H9 (cell line): ENCODE measurements at regions not wholly inside any gene's neighbourhood (a gene's known extent, or its start where the extent isn't known, plus 50 kb on each side); places are given as distances from the start of the nearest gene placed in this dataset.

Experiments used
- DNase-seq: peaks from one replicate; pipeline ENCODE4 v3.0.0-alpha.2; 2017
- H2AFZ ChIP-seq: one replicate; pipeline ENCODE4 v1.6.1; 2013; ENCODE audit warnings: mild to moderate bottlenecking, low read length, control low read depth, moderate library complexity
- H2AK5ac ChIP-seq: 2 replicates; pipeline ENCODE4 v1.6.1; 2013; ENCODE audit warnings: low read length, control low read depth, mixed read lengths; ENCODE audit not compliant: insufficient read length
- H2BK120ac ChIP-seq: one replicate; pipeline ENCODE4 v1.6.1; 2013; ENCODE audit warnings: low read depth, mild to moderate bottlenecking, low read length, control low read depth, inconsistent platforms; ENCODE audit not compliant: poor library complexity, severe bottlenecking
- H2BK12ac ChIP-seq: 2 replicates; pipeline ENCODE4 v1.6.1; 2013; ENCODE audit warnings: low read length, control low read depth, mixed read lengths, low read depth; ENCODE audit not compliant: insufficient read length
- H2BK15ac ChIP-seq: 2 replicates; pipeline ENCODE4 v1.6.1; 2013; ENCODE audit warnings: low read depth, low read length, control low read depth
- H2BK20ac ChIP-seq: one replicate; pipeline ENCODE4 v1.6.1; 2013; ENCODE audit warnings: low read depth, mild to moderate bottlenecking, low read length, control low read depth, inconsistent platforms; ENCODE audit not compliant: poor library complexity, severe bottlenecking
- H2BK5ac ChIP-seq: 2 replicates; pipeline ENCODE4 v1.6.1; 2013; ENCODE audit warnings: low read length, control low read depth, mixed read lengths; ENCODE audit not compliant: insufficient read length
- H3K14ac ChIP-seq: 2 replicates; pipeline ENCODE4 v1.6.1; 2013; ENCODE audit warnings: low read length, control low read depth; ENCODE audit not compliant: insufficient read depth
- H3K18ac ChIP-seq: 2 replicates; pipeline ENCODE4 v1.6.1; 2013; ENCODE audit warnings: low read depth, mild to moderate bottlenecking, mixed read lengths, low read length, control low read depth; ENCODE audit not compliant: insufficient read length
- H3K23ac ChIP-seq: 2 replicates; pipeline ENCODE4 v1.6.1; 2013; ENCODE audit warnings: low read length, control low read depth, mixed read lengths, low read depth; ENCODE audit not compliant: insufficient read length
- H3K23me2 ChIP-seq: 2 replicates; pipeline ENCODE4 v1.6.1; 2013; ENCODE audit warnings: low read depth, mild to moderate bottlenecking, mixed read lengths, low read length, control low read depth; ENCODE audit not compliant: insufficient read length, poor library complexity, severe bottlenecking
- H3K27ac ChIP-seq: 2 replicates; pipeline ENCODE4 v1.5.1; 2013; ENCODE audit warnings: low read length, control low read depth, mixed read lengths, low read depth; ENCODE audit not compliant: insufficient read length
- H3K27me3 ChIP-seq: 2 replicates; pipeline ENCODE4 v1.6.1; 2013; ENCODE audit warnings: low read length, control low read depth, inconsistent platforms; ENCODE audit not compliant: insufficient read depth
- H3K4ac ChIP-seq: 2 replicates; pipeline ENCODE4 v1.6.1; 2013; ENCODE audit warnings: low read depth, mild to moderate bottlenecking, control low read depth, inconsistent platforms, low read length, moderate library complexity
- H3K4me1 ChIP-seq: 2 replicates; pipeline ENCODE4 v1.6.1; 2013; ENCODE audit warnings: low read length, control low read depth, inconsistent platforms; ENCODE audit not compliant: insufficient read depth
- H3K4me2 ChIP-seq: 2 replicates; pipeline ENCODE4 v1.6.1; 2013; ENCODE audit warnings: low read length, control low read depth, mixed read lengths; ENCODE audit not compliant: insufficient read length, insufficient read depth
- H3K56ac ChIP-seq: 2 replicates; pipeline ENCODE4 v1.6.1; 2013; ENCODE audit warnings: low read depth, mild to moderate bottlenecking, mixed read lengths, low read length, control low read depth; ENCODE audit not compliant: insufficient read length
- H3K79me1 ChIP-seq: 2 replicates; pipeline ENCODE4 v1.6.1; 2013; ENCODE audit warnings: low read depth, mild to moderate bottlenecking, moderate library complexity, low read length, control low read depth, inconsistent platforms; ENCODE audit not compliant: insufficient read depth, poor library complexity, severe bottlenecking
- H3K79me2 ChIP-seq: 2 replicates; pipeline ENCODE4 v1.6.1; 2013; ENCODE audit warnings: low read length, control low read depth, inconsistent platforms; ENCODE audit not compliant: insufficient read depth
- H3K9ac ChIP-seq: 2 replicates; pipeline ENCODE4 v1.6.1; 2013; ENCODE audit warnings: low read length, control low read depth, mixed read lengths; ENCODE audit not compliant: insufficient read length; ENCODE audit errors: extremely low read depth
- H3K9me3 ChIP-seq: one replicate; pipeline ENCODE4 v1.6.1; 2013; ENCODE audit warnings: low read depth, low read length, inconsistent platforms; ENCODE audit not compliant: control insufficient read depth
- H3T11ph ChIP-seq: one replicate; pipeline ENCODE4 v1.6.1; 2013; ENCODE audit warnings: mild to moderate bottlenecking, low read length, control low read depth, inconsistent platforms
- H4K20me1 ChIP-seq: one replicate; pipeline ENCODE4 v1.6.1; 2013; ENCODE audit not compliant: control insufficient read depth, insufficient read length, insufficient read depth
- H4K5ac ChIP-seq: 2 replicates; pipeline ENCODE4 v1.6.1; 2013; ENCODE audit warnings: low read depth, mild to moderate bottlenecking, mixed read lengths, low read length, control low read depth; ENCODE audit not compliant: insufficient read length
- H4K8ac ChIP-seq: replicated peaks from 2 replicates; pipeline ENCODE4 v1.6.1; 2013; ENCODE audit warnings: low read length, control low read depth, mixed read lengths, low read depth; ENCODE audit not compliant: insufficient read length
- H4K91ac ChIP-seq: 2 replicates; pipeline ENCODE4 v1.6.1; 2013; ENCODE audit warnings: low read depth, mild to moderate bottlenecking, moderate library complexity, mixed read lengths, low read length, control low read depth; ENCODE audit not compliant: insufficient read length
- H3K27ac Mint-ChIP-seq, 3 experiments: 2 replicates in 2 of 3; 3 replicates in 1 of 3; pipeline ENCODE4 v1.8.0; 2020 to 2021; ENCODE audit warnings: mixed read lengths in 3 of 3, mild to moderate bottlenecking in 1 of 3, moderate library complexity in 1 of 3
- H3K27me3 Mint-ChIP-seq: 2 replicates; pipeline ENCODE4 v1.8.0; 2021; ENCODE audit warnings: low read depth, mild to moderate bottlenecking, moderate library complexity, mixed read lengths
- H3K36me3 Mint-ChIP-seq, 3 experiments: 2 replicates in 2 of 3; 3 replicates in 1 of 3; pipeline ENCODE4 v1.8.0; 2020 to 2021; ENCODE audit warnings: low read depth in 3 of 3, mixed read lengths in 3 of 3; ENCODE audit not compliant: insufficient read depth in 1 of 3
- H3K4me1 Mint-ChIP-seq, 2 experiments: 2 replicates each; pipeline ENCODE4 v1.8.0; 2020; ENCODE audit warnings: mixed read lengths in 2 of 2
- H3K4me3 Mint-ChIP-seq, 2 experiments: 2 replicates in 1 of 2; 3 replicates in 1 of 2; pipeline ENCODE4 v1.8.0; 2020 to 2021; ENCODE audit warnings: mild to moderate bottlenecking in 2 of 2, mixed read lengths in 2 of 2, moderate library complexity in 1 of 2
- H3K9me3 Mint-ChIP-seq, 2 experiments: 2 replicates in 1 of 2; 3 replicates in 1 of 2; pipeline ENCODE4 v1.8.0; 2020; ENCODE audit warnings: mild to moderate bottlenecking in 2 of 2, mixed read lengths in 2 of 2, moderate library complexity in 1 of 2
- CTCF ChIP-seq: fragments of 200-600 bp; sonication (generic); conservative IDR thresholded peaks from 3 replicates; pipeline ENCODE4 v1.8.0; 2021; ENCODE audit warnings: antibody characterized with exemption, mild to moderate bottlenecking
- WGBS: extraction: QIAGEN DNeasy Blood & Tissue Kit; methylation state at CpG from one replicate; pipeline ENCODE4 v1.1.7; 2013; ENCODE audit warnings: missing lambda C conversion rate, low lambda C conversion rate, mixed read lengths; ENCODE audit not compliant: insufficient read length; ENCODE audit errors: extremely low coverage; 5-methylcytosine and 5-hydroxymethylcytosine counted together

- Histone ChIP-seq H3K79me2 (no peaks in the 10 kb centered on the region), H3K27me3 (no peaks in the 10 kb centered on the region), H3K79me1 (no peaks in the 10 kb centered on the region), H2BK15ac (no peak overlapping the region), H2BK120ac (no peak overlapping the region), H4K8ac (no peak overlapping the region), H2AFZ (no peak overlapping the region), H3K4ac (no peak overlapping the region), H3K9me3 (no peaks in the 10 kb centered on the region), H4K5ac (no peak overlapping the region), H4K91ac (no peak overlapping the region), H3K14ac (no peak overlapping the region), H2BK20ac (no peak overlapping the region), H2BK12ac (no peak overlapping the region), H3K9ac (no peak overlapping the region), H3K18ac (no peak overlapping the region), H3K23ac (no peak overlapping the region), H2AK5ac (no peak overlapping the region), H2BK5ac (no peak overlapping the region), H3K27ac (no peak overlapping the region), H4K20me1 (no peaks in the 10 kb centered on the region), H3K56ac (no peak overlapping the region), H3K4me2 (no peak overlapping the region), H3K23me2 (no peaks in the 10 kb centered on the region), H3K4me1 (no peaks in the 10 kb centered on the region; the same call in 1 of the 2 replicates), H3T11ph (no peak overlapping the region)
- H3K9me3 Mint-ChIP-seq = no peaks in the 10 kb centered on the region
- no peak for DNase-seq
- WGBS = no CpG with 5 or more reads among the region's 1 CpG
- peaks cover 0 to 5% of the 10 kb centered on the region in 2 experiments; a peak in 1 of 4 replicates for H3K4me1 Mint-ChIP-seq
- no peak overlapping the region for H3K27ac Mint-ChIP-seq
- H3K27me3 Mint-ChIP-seq = 0 out of 2 replicates have a peak, but pooled peaks cover 2% of the 10 kb centered on the region
- TF ChIP-seq CTCF = no peak
- no peaks in the 10 kb centered on the region for H3K36me3 Mint-ChIP-seq
- H3K4me3 Mint-ChIP-seq = no peak overlapping the region
These were observed 150.2 kb downstream of the ABCA8 start for GRCh38 chr17:68804777-68805520.
